ENCODE measurements at regions not wholly inside any gene's neighbourhood (a gene's known extent, or its start where the extent isn't known, plus 50 kb on each side); places are given as distances from the start of the nearest gene placed in this dataset.
A peak's percentile ranks its signal among the peaks of the same experiment; 100 is the strongest.
"Not testable (repeated sequence)": the region's sequence is repeated elsewhere in the genome, so short reads cannot be mapped to it uniquely, and the experiment has no call there.

GRCh38 chr5:176741561-176742211 lies 68.7 kb upstream of the UNC5A start:
- no peak for ATAC-seq
- no peaks in the 10 kb centered on the region for H3K9me3 Mint-ChIP-seq
- peak in 1 of 2 donors; percentile 31 for DNase-seq (ENCODE audit: low spot score in 2 of 2)
- H3K36me3 Mint-ChIP-seq = no peaks in the 10 kb centered on the region
- no peak overlapping the region for H3K27ac Mint-ChIP-seq

DNA sequence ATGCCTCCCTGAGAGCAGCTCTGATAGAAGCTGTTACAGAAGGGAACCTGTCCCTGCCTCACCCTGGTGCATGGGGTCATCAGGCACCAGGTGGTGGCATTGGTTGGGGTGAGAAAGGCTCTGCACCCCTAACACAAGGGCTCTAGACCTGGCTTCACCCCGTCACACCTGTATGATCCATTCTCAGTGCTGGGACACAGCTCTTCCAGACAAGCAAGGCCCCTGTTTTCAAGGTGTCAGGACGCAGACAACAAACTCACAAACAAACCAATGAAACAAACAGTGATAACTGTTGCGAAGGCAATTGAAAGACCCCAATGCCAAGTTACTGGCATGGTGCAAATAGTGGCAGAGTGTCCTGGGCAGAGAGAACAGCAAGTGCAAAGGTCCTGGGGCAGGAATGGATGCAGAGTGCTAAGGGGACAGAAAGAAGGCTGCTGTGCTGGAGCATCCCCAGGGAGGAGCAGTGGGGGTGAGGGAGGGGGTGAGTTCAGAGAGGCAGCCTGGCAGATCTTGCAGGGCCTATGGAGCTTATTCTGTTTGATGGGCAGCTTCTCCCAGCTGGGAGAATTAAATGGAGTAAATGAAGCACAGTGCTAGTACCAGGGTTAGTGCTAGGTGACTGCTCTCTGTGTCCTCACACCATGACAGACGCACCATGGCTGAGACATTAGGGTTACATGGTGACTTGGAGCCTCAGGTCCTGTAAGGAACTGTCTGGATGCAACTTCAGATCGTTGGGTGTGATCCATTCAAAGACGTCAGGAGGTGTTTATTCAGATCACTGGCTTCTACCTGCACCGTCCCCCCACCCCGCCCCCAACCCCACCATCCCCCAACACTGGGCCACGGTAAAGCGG lies 67.9 kb upstream of the UNC5A start:
- no peak for ATAC-seq
- Mint-ChIP-seq H3K36me3 (no peaks in the 10 kb centered on the region), H3K27ac (no peak overlapping the region), H3K9me3 (no peaks in the 10 kb centered on the region)
- peak in 1 of 2 donors; percentile 31 for DNase-seq (ENCODE audit: low spot score in 2 of 2)

GRCh38 chr5:176743136-176743861 lies 67.1 kb upstream of the UNC5A start:
- no peaks in the 10 kb centered on the region for H3K9me3 Mint-ChIP-seq
- no peak for ATAC-seq
- H3K36me3 Mint-ChIP-seq = no peaks in the 10 kb centered on the region

GRCh38 chr5:176743868-176744583 lies 66.3 kb upstream of the UNC5A start:
- ATAC-seq = no peak
- DNase-seq (ENCODE audit: low spot score in 2 of 2) = peak in 1 of 2 donors; percentile 28
- Mint-ChIP-seq H3K27ac (no peak overlapping the region), H3K36me3 (no peaks in the 10 kb centered on the region), H3K9me3 (no peaks in the 10 kb centered on the region)

More at GRCh38 chr5:176743136-176743861, 67.1 kb upstream of the UNC5A start:
- H3K27ac Mint-ChIP-seq = no peak overlapping the region
- peak in 1 of 2 donors; percentile 48 for DNase-seq (ENCODE audit: low spot score in 2 of 2)

DNA sequence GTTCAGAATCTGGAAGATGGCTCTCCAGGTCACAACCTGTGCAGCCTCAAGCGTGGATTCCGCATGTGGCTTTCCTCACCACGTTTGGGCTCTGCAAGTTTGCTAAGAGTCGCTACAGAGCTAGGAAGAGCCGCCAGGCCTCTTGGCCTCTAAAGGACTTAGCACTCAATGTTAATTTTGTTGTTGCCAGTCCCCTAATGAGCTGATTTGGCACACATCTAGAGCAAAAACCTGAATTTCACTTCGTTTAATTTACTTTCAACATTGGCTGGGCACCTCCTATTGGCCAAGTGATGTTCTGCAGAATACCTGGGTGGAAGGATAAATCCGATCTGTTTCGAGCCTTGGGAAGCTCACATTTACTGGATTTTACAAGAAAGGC lies 65.8 kb upstream of the UNC5A start:
- Mint-ChIP-seq H3K36me3 (no peaks in the 10 kb centered on the region), H3K9me3 (no peaks in the 10 kb centered on the region), H3K27ac (no peak overlapping the region)
- ATAC-seq (no peak), DNase-seq (ENCODE audit: low spot score in 2 of 2) (no peak)

DNA sequence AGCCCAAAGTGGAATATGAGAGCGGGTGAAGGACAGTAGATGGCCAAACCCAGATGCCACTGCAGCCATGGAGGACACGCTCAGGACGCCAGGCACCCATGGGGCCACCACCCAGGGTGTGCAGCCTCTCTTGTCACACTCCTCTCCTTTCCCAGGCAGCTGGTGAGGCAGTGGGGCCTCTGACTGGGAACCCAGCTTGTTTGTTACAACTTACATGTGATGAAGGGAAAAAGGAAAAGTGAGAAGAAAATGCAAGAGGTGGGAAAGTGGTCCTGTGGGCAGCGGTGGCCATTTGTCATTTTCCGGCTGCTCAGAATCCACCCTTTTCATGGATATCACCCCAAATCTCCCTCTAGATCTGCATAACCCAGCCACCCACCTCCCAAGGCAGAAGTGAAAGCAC lies 62.7 kb upstream of the UNC5A start:
- Mint-ChIP-seq H3K27ac (no peak overlapping the region), H3K36me3 (no peaks in the 10 kb centered on the region), H3K9me3 (no peaks in the 10 kb centered on the region)
- ATAC-seq (no peak), DNase-seq (ENCODE audit: low spot score in 2 of 2) (no peak)

- ATAC-seq = no peak
These were observed 62.0 kb upstream of the UNC5A start for GRCh38 chr5:176748073-176748966.

GRCh38 chr5:176748967-176749935 lies 61.1 kb upstream of the UNC5A start:
- DNase-seq (ENCODE audit: low spot score in 2 of 2) (peak in 1 of 2 donors; percentile 37), ATAC-seq (no peak)

More at GRCh38 chr5:176748073-176748966, 62.0 kb upstream of the UNC5A start:
- H3K9me3 Mint-ChIP-seq = no peaks in the 10 kb centered on the region
- DNase-seq (ENCODE audit: low spot score in 2 of 2) = peak in 1 of 2 donors; percentile 33
- H3K27ac Mint-ChIP-seq = peak overlapping the region in 1 of 2 donors; percentile 44
- no peaks in the 10 kb centered on the region for H3K36me3 Mint-ChIP-seq

DNA sequence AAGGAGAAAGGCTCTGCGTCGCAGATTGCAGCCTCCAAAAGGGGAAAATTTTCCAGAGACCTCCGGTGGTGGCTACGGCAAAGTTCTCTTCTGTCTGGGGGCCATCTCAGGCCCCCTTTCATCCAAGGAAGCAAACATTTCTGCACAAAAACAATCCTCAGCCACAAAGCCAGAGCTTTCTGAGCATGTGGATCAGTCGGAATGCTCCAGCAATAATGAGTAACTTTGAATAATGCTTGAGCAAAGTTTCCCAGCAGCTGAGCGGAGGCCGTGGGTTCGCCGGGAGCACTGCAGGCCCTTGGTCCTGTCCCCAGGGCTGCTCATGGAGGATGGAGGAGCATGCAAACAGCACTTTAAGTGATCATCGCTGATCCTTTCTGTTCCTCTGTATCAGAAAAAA lies 60.2 kb upstream of the UNC5A start:
- H3K9me3 Mint-ChIP-seq = no peaks in the 10 kb centered on the region
- DNase-seq (ENCODE audit: low spot score in 2 of 2) (no peak), ATAC-seq (no peak)
- no peaks in the 10 kb centered on the region for H3K36me3 Mint-ChIP-seq
- H3K27ac Mint-ChIP-seq = no peak overlapping the region

More at GRCh38 chr5:176748967-176749935, 61.1 kb upstream of the UNC5A start:
- no peak overlapping the region for H3K27ac Mint-ChIP-seq
- no peaks in the 10 kb centered on the region for H3K9me3 Mint-ChIP-seq
- no peaks in the 10 kb centered on the region for H3K36me3 Mint-ChIP-seq

- Mint-ChIP-seq H3K36me3 (no peaks in the 10 kb centered on the region), H3K27ac (no peak overlapping the region), H3K9me3 (no peaks in the 10 kb centered on the region)
- DNase-seq (ENCODE audit: low spot score in 2 of 2) (no peak), ATAC-seq (no peak)
These were observed 55.9 kb upstream of the UNC5A start for GRCh38 chr5:176754376-176754973.

DNA sequence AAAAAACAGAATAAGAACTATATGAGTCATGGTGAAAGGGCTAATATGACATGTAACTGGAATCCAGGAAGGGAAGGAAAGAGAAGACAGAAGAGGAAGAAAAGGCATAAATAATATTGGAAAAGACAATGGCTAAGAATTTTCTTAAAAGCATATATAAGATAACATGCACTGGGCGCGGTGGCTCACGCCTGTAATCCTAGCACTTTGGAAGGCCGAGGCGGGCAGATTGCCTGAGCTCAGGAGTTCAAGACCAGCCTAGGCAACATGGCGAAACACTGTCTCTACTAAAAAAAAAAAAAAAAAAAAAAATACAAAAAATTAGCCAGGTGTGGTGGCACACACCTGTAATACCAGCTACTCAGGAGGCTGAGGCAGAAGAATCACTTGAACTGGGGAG lies 54.8 kb upstream of the UNC5A start:
- H3K9me3 Mint-ChIP-seq; H3K27ac Mint-ChIP-seq; H3K36me3 Mint-ChIP-seq; DNase-seq (ENCODE audit: low spot score in 2 of 2); ATAC-seq: not testable (repeated sequence)

DNA sequence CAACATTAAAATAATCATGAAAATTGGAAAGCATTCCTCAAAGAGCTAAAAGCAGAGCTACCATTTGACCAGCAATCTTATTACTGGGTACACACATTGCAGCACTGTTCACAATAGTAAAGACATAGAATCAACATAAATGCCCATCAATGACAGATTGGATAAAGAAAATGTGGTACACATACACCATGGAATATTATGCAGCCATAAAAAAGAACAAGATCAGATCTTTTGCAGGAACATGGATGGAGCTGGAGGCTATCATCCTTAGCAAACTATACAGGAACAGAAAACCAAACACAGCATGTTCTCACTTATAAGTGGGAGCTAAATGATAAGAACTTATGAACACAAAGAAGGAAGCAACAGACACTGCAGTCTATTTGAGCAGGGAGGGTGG lies 52.8 kb upstream of the UNC5A start:
- H3K9me3 Mint-ChIP-seq; H3K27ac Mint-ChIP-seq; H3K36me3 Mint-ChIP-seq; DNase-seq (ENCODE audit: low spot score in 2 of 2); ATAC-seq: not testable (repeated sequence)

Data from activated naive CD4-positive, alpha-beta T cell treated with anti-CD3 and anti-CD28 coated beads, Interleukin-2, amount 50 U/mL, for 72 hours (primary cell).